Vagina (tissue), 2 donors: ENCODE measurements at regions not wholly inside any gene's neighbourhood (a gene's known extent, or its start where the extent isn't known, plus 50 kb on each side); places are given as distances from the start of the nearest gene placed in this dataset.

Experiments used
- CTCF ChIP-seq, 3 experiments: fragments of 450-650 bp in 2 of 3; fragments of 200-600 bp in 1 of 3; sonication (generic) in 1 of 3; IDR thresholded peaks; one replicate each; pipeline ENCODE4 v1.5.1; 2017 to 2019; ENCODE audit warnings: antibody characterized with exemption in 3 of 3, mild to moderate bottlenecking in 2 of 3, moderate library complexity in 2 of 3
- POLR2A ChIP-seq, 2 donors: fragments of 450-650 bp; IDR thresholded peaks; one replicate each; pipeline ENCODE4 v1.6.1; 2017; ENCODE audit warnings: antibody characterized with exemption in 2 of 2, mild to moderate bottlenecking in 2 of 2, moderate library complexity in 2 of 2
- POLR2AphosphoS5 ChIP-seq, 2 donors: sonication (generic); formaldehyde crosslinking; IDR thresholded peaks; one replicate each; pipeline ENCODE4 v1.9.0; 2017; ENCODE audit warnings: antibody characterized with exemption in 2 of 2, mild to moderate bottlenecking in 2 of 2, low read depth in 1 of 2; ENCODE audit not compliant: insufficient read depth in 1 of 2

- TF ChIP-seq POLR2A (IDR thresholded peaks at IDR 0.05) (no peak), CTCF (IDR thresholded peaks at IDR 0.05) (no peak), POLR2AphosphoS5 (IDR thresholded peaks at IDR 0.05; ENCODE audit: insufficient read depth in 1 of 2, low read depth in 1 of 2) (no peak)
Observed at GRCh38 chr2:7904319-7904718, 777.5 kb upstream of the ID2 start.
